ENCODE measurements at regions not wholly inside any gene's neighbourhood (a gene's known extent, or its start where the extent isn't known, plus 50 kb on each side); places are given as distances from the start of the nearest gene placed in this dataset.
"Not testable (repeated sequence)": the region's sequence is repeated elsewhere in the genome, so short reads cannot be mapped to it uniquely, and the experiment has no call there.

- no peak for TF ChIP-seq CTCF (IDR thresholded peaks at IDR 0.05; ENCODE audit: partially characterized antibody, unreplicated experiment)
- Mint-ChIP-seq H3K36me3 (ENCODE audit: unreplicated experiment) (no peaks in the 10 kb centered on the region), H3K4me3 (ENCODE audit: unreplicated experiment) (no peak overlapping the region), H3K4me1 (ENCODE audit: low read depth, unreplicated experiment) (peaks cover 2% of the 10 kb centered on the region), H3K27me3 (ENCODE audit: unreplicated experiment) (no peaks in the 10 kb centered on the region), H3K9me3 (ENCODE audit: unreplicated experiment) (no peaks in the 10 kb centered on the region), H3K27ac (ENCODE audit: unreplicated experiment) (no peak overlapping the region)
- no peak for DNase-seq
Observed at GRCh38 chr7:94146408-94146807, 142.3 kb upstream of the BET1 start.

- Mint-ChIP-seq H3K27ac (ENCODE audit: unreplicated experiment) (no peak overlapping the region), H3K4me1 (ENCODE audit: low read depth, unreplicated experiment) (no peaks in the 10 kb centered on the region), H3K9me3 (ENCODE audit: unreplicated experiment) (no peaks in the 10 kb centered on the region), H3K36me3 (ENCODE audit: unreplicated experiment) (no peaks in the 10 kb centered on the region), H3K4me3 (ENCODE audit: unreplicated experiment) (no peak overlapping the region), H3K27me3 (ENCODE audit: unreplicated experiment) (no peaks in the 10 kb centered on the region)
- DNase-seq, result no peak
- TF ChIP-seq CTCF (IDR thresholded peaks at IDR 0.05; ENCODE audit: partially characterized antibody, unreplicated experiment), result no peak
Observed at GRCh38 chr7:94149789-94150545, 145.8 kb upstream of the BET1 start.

DNA sequence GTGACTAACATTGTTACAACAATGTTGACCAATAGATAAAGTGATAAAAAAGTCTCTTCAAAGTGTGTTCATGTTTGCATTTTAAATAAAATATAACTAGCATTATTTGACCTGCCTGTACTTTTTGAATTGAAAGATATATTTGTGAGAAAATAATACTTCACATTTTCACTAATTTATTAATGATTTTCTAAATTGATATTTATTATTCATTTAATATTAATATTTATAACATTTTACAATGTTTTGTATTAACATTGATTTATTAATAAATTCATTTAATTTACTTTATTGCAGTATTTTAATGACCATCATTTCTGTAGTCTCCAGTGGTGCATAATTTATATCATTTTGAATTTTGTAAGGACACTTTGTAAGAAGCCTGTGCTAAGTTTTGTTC is 150.0 kb upstream of the BET1 start:
- Mint-ChIP-seq H3K27me3 (ENCODE audit: unreplicated experiment) (no peaks in the 10 kb centered on the region), H3K4me3 (ENCODE audit: unreplicated experiment) (no peak overlapping the region), H3K27ac (ENCODE audit: unreplicated experiment) (no peak overlapping the region), H3K9me3 (ENCODE audit: unreplicated experiment) (no peaks in the 10 kb centered on the region), H3K36me3 (ENCODE audit: unreplicated experiment) (no peaks in the 10 kb centered on the region), H3K4me1 (ENCODE audit: low read depth, unreplicated experiment) (peaks cover 2% of the 10 kb centered on the region)
- DNase-seq, result no peak
- TF ChIP-seq CTCF (IDR thresholded peaks at IDR 0.05; ENCODE audit: partially characterized antibody, unreplicated experiment), result no peak

DNA sequence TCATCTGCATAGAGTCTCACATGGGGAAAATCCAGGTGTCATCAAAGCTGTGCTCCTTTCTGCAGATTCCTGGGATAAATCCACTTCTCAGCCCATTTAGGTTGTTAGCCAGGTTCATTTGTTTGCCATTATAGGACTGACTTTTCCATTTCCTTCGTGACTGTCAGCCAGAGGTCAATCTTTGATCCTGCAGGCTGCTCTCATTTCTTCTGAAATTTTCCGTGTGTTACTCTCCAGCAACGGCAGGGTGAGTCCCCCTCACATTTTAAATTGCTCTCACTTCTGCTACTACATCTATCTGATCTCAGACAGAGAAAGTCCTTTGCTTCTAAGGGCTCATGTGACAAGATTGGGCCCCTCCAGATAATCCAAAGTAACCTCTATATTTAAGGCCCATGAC is 150.7 kb upstream of the BET1 start:
- no peaks in the 10 kb centered on the region for H3K36me3 Mint-ChIP-seq (ENCODE audit: unreplicated experiment)
- H3K9me3 Mint-ChIP-seq (ENCODE audit: unreplicated experiment), result no peaks in the 10 kb centered on the region
- DNase-seq, result no peak
- no peaks in the 10 kb centered on the region for H3K27me3 Mint-ChIP-seq (ENCODE audit: unreplicated experiment)
- no peak overlapping the region for H3K27ac Mint-ChIP-seq (ENCODE audit: unreplicated experiment)
- peaks cover 2% of the 10 kb centered on the region for H3K4me1 Mint-ChIP-seq (ENCODE audit: low read depth, unreplicated experiment)
- no peak for TF ChIP-seq CTCF (IDR thresholded peaks at IDR 0.05; ENCODE audit: partially characterized antibody, unreplicated experiment)
- H3K4me3 Mint-ChIP-seq (ENCODE audit: unreplicated experiment), result no peak overlapping the region

DNA sequence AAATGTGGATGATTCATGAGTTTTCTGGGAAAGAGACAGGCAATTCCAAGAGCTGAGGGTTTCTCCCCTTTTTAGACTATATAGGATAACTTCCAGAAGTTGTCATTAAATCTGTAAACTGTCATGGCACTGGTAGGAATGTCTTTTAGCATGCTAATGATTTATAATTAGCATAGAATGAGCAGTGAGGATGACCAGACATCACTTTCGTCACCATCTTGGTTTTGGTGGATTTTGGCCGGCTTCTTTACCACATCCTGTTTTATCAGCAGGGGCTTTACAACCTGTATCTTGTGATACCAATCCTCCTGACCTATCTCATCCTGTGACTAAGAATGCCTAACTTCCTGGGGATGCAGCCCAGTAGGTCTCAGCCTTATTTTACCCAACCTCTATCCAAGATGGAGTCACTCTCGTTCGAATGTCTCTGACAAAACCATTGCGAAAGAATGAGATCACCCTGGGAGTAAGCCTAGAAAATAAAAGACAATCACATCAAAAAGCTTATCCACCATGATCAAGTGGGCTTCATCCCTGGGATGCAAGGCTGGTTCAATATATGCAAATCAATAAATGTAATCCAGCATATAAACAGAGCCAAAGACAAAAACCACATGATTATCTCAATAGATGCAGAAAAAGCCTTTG is 153.6 kb upstream of the BET1 start:
- H3K4me3 Mint-ChIP-seq (ENCODE audit: unreplicated experiment); H3K27ac Mint-ChIP-seq (ENCODE audit: unreplicated experiment); H3K36me3 Mint-ChIP-seq (ENCODE audit: unreplicated experiment): not testable (repeated sequence)

More for the DNA sequence above, 153.6 kb upstream of the BET1 start:
- DNase-seq; H3K9me3 Mint-ChIP-seq (ENCODE audit: unreplicated experiment); H3K4me1 Mint-ChIP-seq (ENCODE audit: low read depth, unreplicated experiment); H3K27me3 Mint-ChIP-seq (ENCODE audit: unreplicated experiment): not testable (repeated sequence)
